H9 (cell line): ENCODE measurements at regions not wholly inside any gene's neighbourhood (a gene's known extent, or its start where the extent isn't known, plus 50 kb on each side); places are given as distances from the start of the nearest gene placed in this dataset.

Experiments used
- DNase-seq: peaks from one replicate; pipeline ENCODE4 v3.0.0-alpha.2; 2017
- H2AFZ ChIP-seq: one replicate; pipeline ENCODE4 v1.6.1; 2013; ENCODE audit warnings: mild to moderate bottlenecking, low read length, control low read depth, moderate library complexity
- H2AK5ac ChIP-seq: 2 replicates; pipeline ENCODE4 v1.6.1; 2013; ENCODE audit warnings: low read length, control low read depth, mixed read lengths; ENCODE audit not compliant: insufficient read length
- H2BK120ac ChIP-seq: one replicate; pipeline ENCODE4 v1.6.1; 2013; ENCODE audit warnings: low read depth, mild to moderate bottlenecking, low read length, control low read depth, inconsistent platforms; ENCODE audit not compliant: poor library complexity, severe bottlenecking
- H2BK12ac ChIP-seq: 2 replicates; pipeline ENCODE4 v1.6.1; 2013; ENCODE audit warnings: low read length, control low read depth, mixed read lengths, low read depth; ENCODE audit not compliant: insufficient read length
- H2BK15ac ChIP-seq: 2 replicates; pipeline ENCODE4 v1.6.1; 2013; ENCODE audit warnings: low read depth, low read length, control low read depth
- H2BK20ac ChIP-seq: one replicate; pipeline ENCODE4 v1.6.1; 2013; ENCODE audit warnings: low read depth, mild to moderate bottlenecking, low read length, control low read depth, inconsistent platforms; ENCODE audit not compliant: poor library complexity, severe bottlenecking
- H2BK5ac ChIP-seq: 2 replicates; pipeline ENCODE4 v1.6.1; 2013; ENCODE audit warnings: low read length, control low read depth, mixed read lengths; ENCODE audit not compliant: insufficient read length
- H3K14ac ChIP-seq: 2 replicates; pipeline ENCODE4 v1.6.1; 2013; ENCODE audit warnings: low read length, control low read depth; ENCODE audit not compliant: insufficient read depth
- H3K18ac ChIP-seq: 2 replicates; pipeline ENCODE4 v1.6.1; 2013; ENCODE audit warnings: low read depth, mild to moderate bottlenecking, mixed read lengths, low read length, control low read depth; ENCODE audit not compliant: insufficient read length
- H3K23ac ChIP-seq: 2 replicates; pipeline ENCODE4 v1.6.1; 2013; ENCODE audit warnings: low read length, control low read depth, mixed read lengths, low read depth; ENCODE audit not compliant: insufficient read length
- H3K23me2 ChIP-seq: 2 replicates; pipeline ENCODE4 v1.6.1; 2013; ENCODE audit warnings: low read depth, mild to moderate bottlenecking, mixed read lengths, low read length, control low read depth; ENCODE audit not compliant: insufficient read length, poor library complexity, severe bottlenecking
- H3K27ac ChIP-seq: 2 replicates; pipeline ENCODE4 v1.5.1; 2013; ENCODE audit warnings: low read length, control low read depth, mixed read lengths, low read depth; ENCODE audit not compliant: insufficient read length
- H3K27me3 ChIP-seq: 2 replicates; pipeline ENCODE4 v1.6.1; 2013; ENCODE audit warnings: low read length, control low read depth, inconsistent platforms; ENCODE audit not compliant: insufficient read depth
- H3K4ac ChIP-seq: 2 replicates; pipeline ENCODE4 v1.6.1; 2013; ENCODE audit warnings: low read depth, mild to moderate bottlenecking, control low read depth, inconsistent platforms, low read length, moderate library complexity
- H3K4me1 ChIP-seq: 2 replicates; pipeline ENCODE4 v1.6.1; 2013; ENCODE audit warnings: low read length, control low read depth, inconsistent platforms; ENCODE audit not compliant: insufficient read depth
- H3K4me2 ChIP-seq: 2 replicates; pipeline ENCODE4 v1.6.1; 2013; ENCODE audit warnings: low read length, control low read depth, mixed read lengths; ENCODE audit not compliant: insufficient read length, insufficient read depth
- H3K56ac ChIP-seq: 2 replicates; pipeline ENCODE4 v1.6.1; 2013; ENCODE audit warnings: low read depth, mild to moderate bottlenecking, mixed read lengths, low read length, control low read depth; ENCODE audit not compliant: insufficient read length
- H3K79me1 ChIP-seq: 2 replicates; pipeline ENCODE4 v1.6.1; 2013; ENCODE audit warnings: low read depth, mild to moderate bottlenecking, moderate library complexity, low read length, control low read depth, inconsistent platforms; ENCODE audit not compliant: insufficient read depth, poor library complexity, severe bottlenecking
- H3K79me2 ChIP-seq: 2 replicates; pipeline ENCODE4 v1.6.1; 2013; ENCODE audit warnings: low read length, control low read depth, inconsistent platforms; ENCODE audit not compliant: insufficient read depth
- H3K9ac ChIP-seq: 2 replicates; pipeline ENCODE4 v1.6.1; 2013; ENCODE audit warnings: low read length, control low read depth, mixed read lengths; ENCODE audit not compliant: insufficient read length; ENCODE audit errors: extremely low read depth
- H3K9me3 ChIP-seq: one replicate; pipeline ENCODE4 v1.6.1; 2013; ENCODE audit warnings: low read depth, low read length, inconsistent platforms; ENCODE audit not compliant: control insufficient read depth
- H3T11ph ChIP-seq: one replicate; pipeline ENCODE4 v1.6.1; 2013; ENCODE audit warnings: mild to moderate bottlenecking, low read length, control low read depth, inconsistent platforms
- H4K20me1 ChIP-seq: one replicate; pipeline ENCODE4 v1.6.1; 2013; ENCODE audit not compliant: control insufficient read depth, insufficient read length, insufficient read depth
- H4K5ac ChIP-seq: 2 replicates; pipeline ENCODE4 v1.6.1; 2013; ENCODE audit warnings: low read depth, mild to moderate bottlenecking, mixed read lengths, low read length, control low read depth; ENCODE audit not compliant: insufficient read length
- H4K8ac ChIP-seq: replicated peaks from 2 replicates; pipeline ENCODE4 v1.6.1; 2013; ENCODE audit warnings: low read length, control low read depth, mixed read lengths, low read depth; ENCODE audit not compliant: insufficient read length
- H4K91ac ChIP-seq: 2 replicates; pipeline ENCODE4 v1.6.1; 2013; ENCODE audit warnings: low read depth, mild to moderate bottlenecking, moderate library complexity, mixed read lengths, low read length, control low read depth; ENCODE audit not compliant: insufficient read length
- H3K27ac Mint-ChIP-seq, 3 experiments: 2 replicates in 2 of 3; 3 replicates in 1 of 3; pipeline ENCODE4 v1.8.0; 2020 to 2021; ENCODE audit warnings: mixed read lengths in 3 of 3, mild to moderate bottlenecking in 1 of 3, moderate library complexity in 1 of 3
- H3K27me3 Mint-ChIP-seq: 2 replicates; pipeline ENCODE4 v1.8.0; 2021; ENCODE audit warnings: low read depth, mild to moderate bottlenecking, moderate library complexity, mixed read lengths
- H3K36me3 Mint-ChIP-seq, 3 experiments: 2 replicates in 2 of 3; 3 replicates in 1 of 3; pipeline ENCODE4 v1.8.0; 2020 to 2021; ENCODE audit warnings: low read depth in 3 of 3, mixed read lengths in 3 of 3; ENCODE audit not compliant: insufficient read depth in 1 of 3
- H3K4me1 Mint-ChIP-seq, 2 experiments: 2 replicates each; pipeline ENCODE4 v1.8.0; 2020; ENCODE audit warnings: mixed read lengths in 2 of 2
- H3K4me3 Mint-ChIP-seq, 2 experiments: 2 replicates in 1 of 2; 3 replicates in 1 of 2; pipeline ENCODE4 v1.8.0; 2020 to 2021; ENCODE audit warnings: mild to moderate bottlenecking in 2 of 2, mixed read lengths in 2 of 2, moderate library complexity in 1 of 2
- H3K9me3 Mint-ChIP-seq, 2 experiments: 2 replicates in 1 of 2; 3 replicates in 1 of 2; pipeline ENCODE4 v1.8.0; 2020; ENCODE audit warnings: mild to moderate bottlenecking in 2 of 2, mixed read lengths in 2 of 2, moderate library complexity in 1 of 2
- WGBS: extraction: QIAGEN DNeasy Blood & Tissue Kit; methylation state at CpG from one replicate; pipeline ENCODE4 v1.1.7; 2013; ENCODE audit warnings: missing lambda C conversion rate, low lambda C conversion rate, mixed read lengths; ENCODE audit not compliant: insufficient read length; ENCODE audit errors: extremely low coverage; 5-methylcytosine and 5-hydroxymethylcytosine counted together
- TF ChIP-seq, protein P1 (sequence below): fragments of 200-600 bp; sonication (generic); conservative IDR thresholded peaks from 3 replicates; pipeline ENCODE4 v1.8.0; 2021; ENCODE audit warnings: antibody characterized with exemption, mild to moderate bottlenecking

DNA sequence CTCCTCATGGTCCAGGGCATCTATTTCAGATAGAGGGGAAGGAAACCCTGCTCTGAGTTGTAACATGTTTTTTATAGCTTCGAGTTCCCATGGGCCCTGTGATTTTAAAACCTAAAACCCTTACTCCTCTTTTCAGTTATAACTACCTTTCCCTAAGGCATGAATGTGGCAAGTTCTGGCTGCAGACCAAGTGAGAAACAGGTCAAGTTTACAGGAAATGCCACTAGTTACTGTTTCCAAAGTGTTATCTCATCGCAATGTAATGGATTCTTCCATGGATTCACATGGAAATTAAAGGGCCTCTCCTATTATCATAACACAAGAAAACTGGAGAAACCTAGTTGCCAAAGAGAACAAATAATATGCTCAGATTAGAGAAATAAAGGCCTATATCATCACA lies 574.5 kb upstream of the GRAMD2B start:
- Histone ChIP-seq H3K23ac (no peak overlapping the region), H3K27ac (no peak overlapping the region), H2AFZ (no peak overlapping the region)

More for the DNA sequence above, 574.5 kb upstream of the GRAMD2B start:
- Histone ChIP-seq H3K27me3 (no peaks in the 10 kb centered on the region), H3K4ac (no peak overlapping the region), H3K14ac (no peak overlapping the region), H3K79me1 (no peaks in the 10 kb centered on the region), H3K79me2 (no peaks in the 10 kb centered on the region), H4K5ac (no peak overlapping the region), H3K9ac (no peak overlapping the region), H4K91ac (no peak overlapping the region), H2BK120ac (no peak overlapping the region), H3K23me2 (no peaks in the 10 kb centered on the region), H2BK5ac (no peak overlapping the region), H4K8ac (no peak overlapping the region), H3K4me2 (no peak overlapping the region), H4K20me1 (no peaks in the 10 kb centered on the region), H2BK12ac (no peak overlapping the region), H3T11ph (no peak overlapping the region), H2AK5ac (no peak overlapping the region), H3K4me1 (peaks cover 5% of the 10 kb centered on the region; the same call in 1 of the 2 replicates), H2BK20ac (no peak overlapping the region), H3K18ac (no peak overlapping the region), H3K56ac (no peak overlapping the region), H2BK15ac (no peak overlapping the region), H3K9me3 (no peaks in the 10 kb centered on the region)
- DNase-seq: no peak
- H3K27me3 Mint-ChIP-seq: no peaks in the 10 kb centered on the region
- H3K36me3 Mint-ChIP-seq: peaks cover 6 to 19% (median 8%) of the 10 kb centered on the region in 3 experiments
- no peak overlapping the region for H3K4me3 Mint-ChIP-seq
- TF ChIP-seq, protein P1, sequence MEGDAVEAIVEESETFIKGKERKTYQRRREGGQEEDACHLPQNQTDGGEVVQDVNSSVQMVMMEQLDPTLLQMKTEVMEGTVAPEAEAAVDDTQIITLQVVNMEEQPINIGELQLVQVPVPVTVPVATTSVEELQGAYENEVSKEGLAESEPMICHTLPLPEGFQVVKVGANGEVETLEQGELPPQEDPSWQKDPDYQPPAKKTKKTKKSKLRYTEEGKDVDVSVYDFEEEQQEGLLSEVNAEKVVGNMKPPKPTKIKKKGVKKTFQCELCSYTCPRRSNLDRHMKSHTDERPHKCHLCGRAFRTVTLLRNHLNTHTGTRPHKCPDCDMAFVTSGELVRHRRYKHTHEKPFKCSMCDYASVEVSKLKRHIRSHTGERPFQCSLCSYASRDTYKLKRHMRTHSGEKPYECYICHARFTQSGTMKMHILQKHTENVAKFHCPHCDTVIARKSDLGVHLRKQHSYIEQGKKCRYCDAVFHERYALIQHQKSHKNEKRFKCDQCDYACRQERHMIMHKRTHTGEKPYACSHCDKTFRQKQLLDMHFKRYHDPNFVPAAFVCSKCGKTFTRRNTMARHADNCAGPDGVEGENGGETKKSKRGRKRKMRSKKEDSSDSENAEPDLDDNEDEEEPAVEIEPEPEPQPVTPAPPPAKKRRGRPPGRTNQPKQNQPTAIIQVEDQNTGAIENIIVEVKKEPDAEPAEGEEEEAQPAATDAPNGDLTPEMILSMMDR: no peak
- no CpG with 5 or more reads among the region's 2 CpGs for WGBS
- peaks cover 7 to 16% of the 10 kb centered on the region in 2 experiments; a peak in 4 of 5 replicates for H3K9me3 Mint-ChIP-seq
- H3K4me1 Mint-ChIP-seq: peaks cover 10 to 23% of the 10 kb centered on the region in 2 experiments
- H3K27ac Mint-ChIP-seq: peak overlapping the region in 1 of 3 experiments; percentile 30; a peak in 2 of 7 replicates
